GM12878 (cell line): ENCODE measurements at regions not wholly inside any gene's neighbourhood (a gene's known extent, or its start where the extent isn't known, plus 50 kb on each side); places are given as distances from the start of the nearest gene placed in this dataset.

Experiments used
- ATAC-seq: fragments of 200-7000 bp; cut with Tn5 transposase; 3 replicates; pipeline ENCODE4 v1.9.1; 2020; ENCODE audit warnings: mild to moderate bottlenecking, moderate library complexity
- BruUV-seq: library from RNA; stranded (reverse); fragments of 400-500 nt; replicated peaks from 2 replicates; lab custom pipeline; 2021; lab: Mats Ljungman, UMichigan
- CTCF ChIA-PET: fragments of 300-600 bp; sonication (Branson Sonifier 250); formaldehyde crosslinking; extraction: SDS; loops from one replicate; lab custom pipeline; 2021; ENCODE audit warnings: inconsistent platforms; lab: Yijun Ruan, JAX
- POLR2A ChIA-PET: fragments of 350-600 bp; formaldehyde crosslinking; extraction: SDS; loops from one replicate; lab custom pipeline; 2021; ENCODE audit warnings: inconsistent platforms; lab: Charles Lee
- RAD21 ChIA-PET: fragments of 300-600 bp; sonication (Branson Sonifier 250); formaldehyde crosslinking; loops from one replicate; lab custom pipeline; 2023; ENCODE audit warnings: antibody characterized with exemption; ENCODE audit not compliant: unreplicated experiment; lab: Charles Lee
- SMC1A ChIA-PET: fragments of 300-600 bp; sonication (Branson Sonifier 250); formaldehyde crosslinking; loops from one replicate; lab custom pipeline; 2023; ENCODE audit not compliant: unreplicated experiment, uncharacterized antibody; lab: Charles Lee
- DNase-seq: peaks from one replicate; pipeline ENCODE4 v3.0.0-alpha.2; 2011; ENCODE audit warnings: low read depth, low spot score
- FAIRE-seq: peaks from 3 replicates; lab custom pipeline; 2011; peaks lifted over from hg19 to GRCh38; lab: Jason Lieb, UNC
- H2AFZ ChIP-seq: 2 replicates; pipeline ENCODE4 v1.6.0; 2011; ENCODE audit warnings: low read depth, low read length, control low read depth; ENCODE audit not compliant: control insufficient read depth
- H3K27ac ChIP-seq: 2 replicates; pipeline ENCODE4 v1.5.1; 2011; ENCODE audit warnings: control low read depth; ENCODE audit not compliant: control insufficient read depth, insufficient read depth
- H3K27me3 ChIP-seq, 2 experiments: replicated peaks in 1 of 2; 2 replicates each; pipeline versions ENCODE4 v1.6.0 to v1.6.1; 2011; ENCODE audit warnings: low read length in 1 of 2; ENCODE audit not compliant: control insufficient read depth in 2 of 2, insufficient read depth in 2 of 2
- H3K36me3 ChIP-seq, 2 experiments: 2 replicates each; pipeline ENCODE4 v1.5.1; 2011; ENCODE audit warnings: low read length in 1 of 2; ENCODE audit not compliant: control insufficient read depth in 2 of 2, insufficient read depth in 2 of 2
- H3K4me1 ChIP-seq: 2 replicates; pipeline ENCODE4 v1.6.1; 2011; ENCODE audit warnings: mild to moderate bottlenecking, low read length, moderate library complexity, mixed read lengths; ENCODE audit not compliant: control insufficient read depth, insufficient read depth
- H3K4me2 ChIP-seq: 2 replicates; pipeline ENCODE4 v1.6.0; 2011; ENCODE audit warnings: control low read depth; ENCODE audit not compliant: control insufficient read depth, insufficient read depth
- H3K4me3 ChIP-seq: fragments of 200-600 bp; sonication (generic); 2 replicates; pipeline ENCODE4 v1.5.1; 2016
- H3K79me2 ChIP-seq: 2 replicates; pipeline ENCODE4 v1.6.0; 2011; ENCODE audit warnings: low read length; ENCODE audit not compliant: control insufficient read depth, insufficient read depth
- H3K9ac ChIP-seq: 2 replicates; pipeline ENCODE4 v1.8.0; 2011; ENCODE audit warnings: low read length, control low read depth, mixed read lengths; ENCODE audit not compliant: control insufficient read depth, insufficient read depth
- H3K9me3 ChIP-seq: replicated peaks from 3 replicates; pipeline ENCODE4 v1.5.1; 2011; ENCODE audit warnings: mild to moderate bottlenecking, low read length; ENCODE audit not compliant: control insufficient read depth, insufficient read depth
- H4K20me1 ChIP-seq: 2 replicates; pipeline ENCODE4 v1.6.0; 2011; ENCODE audit not compliant: control insufficient read depth, insufficient read depth
- CEBPZ ChIP-seq: fragments of 150-350 bp; IDR thresholded peaks from 2 replicates; pipeline ENCODE4 v1.6.1; 2016; ENCODE audit warnings: low read depth, low read length
- CTCF ChIP-seq, 3 experiments: IDR thresholded peaks in 2 of 3; conservative IDR thresholded peaks in 1 of 3; 2 replicates each; pipeline ENCODE4 v1.5.1; 2011; ENCODE audit warnings: low read depth in 3 of 3, low read length in 3 of 3, mild to moderate bottlenecking in 3 of 3, control low read depth in 2 of 3, moderate library complexity in 2 of 3, inconsistent platforms in 1 of 3, mixed read lengths in 1 of 3; ENCODE audit not compliant: control insufficient read depth in 2 of 3, insufficient read depth in 1 of 3; ENCODE audit errors: extremely low read depth in 1 of 3
- CUX1 ChIP-seq: IDR thresholded peaks from 2 replicates; pipeline ENCODE4 v1.6.1; 2012; ENCODE audit warnings: improper control_type of control experiment, low read depth, low read length; ENCODE audit not compliant: insufficient replicate concordance
- ELK1 ChIP-seq: IDR thresholded peaks from 2 replicates; pipeline ENCODE4 v1.6.1; 2012; ENCODE audit warnings: low read depth, low read length, improper control_type of control experiment
- HDAC2 ChIP-seq: fragments of 200-600 bp; sonication (generic); IDR thresholded peaks from 2 replicates; pipeline ENCODE4 v1.6.1; 2017
- LARP7 ChIP-seq: fragments of 450-650 bp; IDR thresholded peaks from 2 replicates; pipeline ENCODE4 v1.6.1; 2017; ENCODE audit warnings: mild to moderate bottlenecking
- NRF1 ChIP-seq: conservative IDR thresholded peaks from 2 replicates; pipeline ENCODE4 v1.6.1; 2011; ENCODE audit warnings: mild to moderate bottlenecking, low read depth, low read length, improper control_type of control experiment
- PML ChIP-seq: IDR thresholded peaks from 2 replicates; pipeline ENCODE4 v1.6.1; 2012; ENCODE audit warnings: low read length, inconsistent platforms
- SIN3A ChIP-seq: IDR thresholded peaks from 2 replicates; pipeline ENCODE4 v1.6.1; 2012; ENCODE audit warnings: low read depth, low read length, improper control_type of control experiment
- WGBS: methylation state at CpG from one replicate; pipeline ENCODE4 v1.1.6; 2016; ENCODE audit warnings: low lambda C conversion rate; ENCODE audit not compliant: insufficient replicate concordance, insufficient coverage; ENCODE audit errors: missing lambda C conversion rate; 5-methylcytosine and 5-hydroxymethylcytosine counted together
- in situ Hi-C: fragments of 300-500 bp; cut with MboI; formaldehyde crosslinking; loops from 9 replicates; pipeline ENCODE4 v1.14.3; 2018; ENCODE audit warnings: mixed read lengths
- intact Hi-C: fragments of 100-400 bp; cut with micrococcal nuclease; formaldehyde crosslinking; loops from one replicate; pipeline ENCODE4 v1.14.2; 2022; ENCODE audit not compliant: unreplicated experiment

GRCh38 chr16:76071690-76072089 lies 205.5 kb upstream of the CNTNAP4 start:
- no peak overlapping the region for H3K9ac ChIP-seq
- H3K4me1 ChIP-seq = no peaks in the 10 kb centered on the region
- no peaks in the 10 kb centered on the region for H3K36me3 ChIP-seq
- H4K20me1 ChIP-seq = no peaks in the 10 kb centered on the region
- CTCF ChIA-PET = no interaction called here
- in situ Hi-C loops (no loop called here), intact Hi-C loops (no loop called here)
- H2AFZ ChIP-seq = no peak overlapping the region
- 21% methylated on average over 2 of the region's 2 CpGs for WGBS
- RAD21 ChIA-PET = no interaction called here
- FAIRE-seq (no peak), DNase-seq (no peak), ATAC-seq (no peak)
- no peak overlapping the region for H3K27ac ChIP-seq
- SMC1A ChIA-PET = no interaction called here
- H3K27me3 ChIP-seq = no peaks in the 10 kb centered on the region
- no peak overlapping the region for H3K4me3 ChIP-seq
- H3K4me2 ChIP-seq = no peak overlapping the region
- no peaks in the 10 kb centered on the region for H3K9me3 ChIP-seq
- no peaks in the 10 kb centered on the region for H3K79me2 ChIP-seq
- BruUV-seq = no TSS peak
- POLR2A ChIA-PET = no interaction called here
- TF ChIP-seq NRF1 = no peak
- no peak for TF ChIP-seq SIN3A
- TF ChIP-seq CUX1 = no peak
- TF ChIP-seq ELK1 = no peak
- TF ChIP-seq PML = no peak
- no peak for TF ChIP-seq CTCF (IDR thresholded peaks at IDR 0.05 in 2 of 3, conservative IDR thresholded peaks at IDR 0.05 in 1 of 3; ENCODE audit: control insufficient read depth in 2 of 3, extremely low read depth in 1 of 3, insufficient read depth in 1 of 3, low read depth in 3 of 3, low read length in 3 of 3)
- TF ChIP-seq HDAC2 = no peak
- no peak for TF ChIP-seq CEBPZ
- no peak for TF ChIP-seq LARP7
